Neutrophil (primary cell): ENCODE measurements at regions not wholly inside any gene's neighbourhood (a gene's known extent, or its start where the extent isn't known, plus 50 kb on each side); places are given as distances from the start of the nearest gene placed in this dataset.

Source experiments
- H3K27ac ChIP-seq: fragments of 200-600 bp; sonication (generic); 2 replicates; pipeline ENCODE4 v1.5.1; 2016; ENCODE audit warnings: mild to moderate bottlenecking, moderate library complexity
- H3K27me3 ChIP-seq: fragments of 200-600 bp; sonication (generic); 2 replicates; pipeline ENCODE4 v1.6.0; 2016; ENCODE audit warnings: mild to moderate bottlenecking
- H3K36me3 ChIP-seq: fragments of 200-600 bp; sonication (generic); 2 replicates; pipeline ENCODE4 v1.5.1; 2017
- H3K4me1 ChIP-seq, 2 experiments: fragments of 200-600 bp in 1 of 2; sonication (generic) in 1 of 2; 1 replicate in 1 of 2; 2 replicates in 1 of 2; pipeline versions ENCODE4 v1.5.1 to v1.6.1; 2013 to 2016; ENCODE audit warnings: low read depth in 1 of 2, low read length in 1 of 2, mild to moderate bottlenecking in 1 of 2, moderate library complexity in 1 of 2; ENCODE audit not compliant: control insufficient read depth in 1 of 2, insufficient read depth in 1 of 2
- H3K4me3 ChIP-seq, 2 experiments: fragments of 200-600 bp in 1 of 2; sonication (generic) in 1 of 2; 1 replicate in 1 of 2; 2 replicates in 1 of 2; pipeline ENCODE4 v1.5.1; 2013 to 2016; ENCODE audit warnings: low read depth in 1 of 2, low read length in 1 of 2, mild to moderate bottlenecking in 1 of 2, moderate library complexity in 1 of 2
- H3K9me3 ChIP-seq: fragments of 200-600 bp; sonication (generic); 2 replicates; pipeline ENCODE4 v1.5.1; 2016
- CTCF ChIP-seq: fragments of 200-600 bp; sonication (generic); IDR thresholded peaks from 2 replicates; pipeline ENCODE4 v1.5.1; 2016; ENCODE audit warnings: antibody characterized with exemption

GRCh38 chr1:234907940-234908405 is 220.7 kb downstream of the TOMM20 start:
- TF ChIP-seq CTCF: no peak
- Histone ChIP-seq H3K27me3 (no peaks in the 10 kb centered on the region), H3K36me3 (no peaks in the 10 kb centered on the region), H3K4me3 (no peak overlapping the region), H3K4me1 (no peaks in the 10 kb centered on the region), H3K9me3 (no peaks in the 10 kb centered on the region), H3K27ac (no peak overlapping the region)

DNA sequence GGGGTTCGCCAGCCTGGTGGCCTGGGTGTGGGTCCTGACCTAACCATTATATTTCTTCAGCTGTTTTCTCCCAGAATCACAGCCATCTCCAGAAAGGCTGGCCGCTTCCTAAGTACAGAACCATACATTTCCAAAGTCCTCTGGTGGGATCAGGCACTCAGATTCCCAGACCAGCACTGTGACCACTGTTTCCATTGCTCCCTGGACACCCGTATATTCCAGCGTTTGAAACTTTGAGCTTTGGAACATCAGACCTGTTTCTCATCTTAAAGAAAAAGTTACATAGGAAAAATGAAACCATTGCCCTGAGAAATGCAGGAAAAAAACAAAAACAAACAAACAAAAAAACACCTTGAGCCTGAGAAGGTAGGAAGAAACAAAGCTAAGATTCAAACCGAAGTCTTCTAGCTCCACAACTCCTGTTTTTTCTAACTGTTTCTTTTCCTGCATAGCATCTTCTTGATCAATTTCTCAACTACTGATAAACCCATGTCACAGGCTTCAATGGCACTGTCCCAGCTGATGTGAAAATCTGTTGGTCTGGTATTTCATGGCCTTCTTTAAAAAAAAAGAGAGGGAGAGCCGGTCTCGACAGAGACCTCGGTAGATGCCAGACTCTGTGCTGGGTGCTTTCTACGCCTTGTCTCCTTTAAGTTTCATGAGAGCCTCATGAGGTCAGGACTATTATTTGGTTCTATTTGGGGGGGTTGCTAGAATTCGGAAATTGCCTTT is 221.3 kb downstream of the TOMM20 start:
- H3K4me3 ChIP-seq: no peak overlapping the region
- no peaks in the 10 kb centered on the region for H3K4me1 ChIP-seq
- TF ChIP-seq CTCF: no peak
- H3K27me3 ChIP-seq: no peaks in the 10 kb centered on the region
- no peaks in the 10 kb centered on the region for H3K9me3 ChIP-seq
- no peaks in the 10 kb centered on the region for H3K36me3 ChIP-seq
- no peak overlapping the region for H3K27ac ChIP-seq

DNA sequence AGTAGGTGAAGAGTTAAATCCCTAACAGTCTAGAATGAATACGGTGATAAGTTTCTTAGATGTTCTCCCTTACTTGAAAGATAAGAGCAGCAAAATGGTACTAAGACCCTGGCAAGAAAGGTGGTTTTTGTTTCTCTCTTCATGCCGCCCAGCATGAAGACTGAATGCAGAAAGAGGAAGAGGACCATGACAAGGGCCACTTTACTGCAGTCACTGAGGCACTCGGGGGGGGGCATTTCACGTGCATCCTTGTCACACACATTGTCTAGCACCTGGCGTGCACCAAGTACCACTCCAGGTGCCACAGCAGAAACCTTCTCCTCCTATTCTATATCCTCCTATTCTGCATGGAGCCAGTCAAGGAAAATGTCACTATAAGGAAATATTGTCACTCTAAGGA is 222.0 kb downstream of the TOMM20 start:
- TF ChIP-seq CTCF: no peak
- H3K27me3 ChIP-seq: no peaks in the 10 kb centered on the region
- no peak overlapping the region for H3K27ac ChIP-seq
- no peak overlapping the region for H3K4me3 ChIP-seq
- H3K9me3 ChIP-seq: no peaks in the 10 kb centered on the region
- no peaks in the 10 kb centered on the region for H3K36me3 ChIP-seq
- no peaks in the 10 kb centered on the region for H3K4me1 ChIP-seq

DNA sequence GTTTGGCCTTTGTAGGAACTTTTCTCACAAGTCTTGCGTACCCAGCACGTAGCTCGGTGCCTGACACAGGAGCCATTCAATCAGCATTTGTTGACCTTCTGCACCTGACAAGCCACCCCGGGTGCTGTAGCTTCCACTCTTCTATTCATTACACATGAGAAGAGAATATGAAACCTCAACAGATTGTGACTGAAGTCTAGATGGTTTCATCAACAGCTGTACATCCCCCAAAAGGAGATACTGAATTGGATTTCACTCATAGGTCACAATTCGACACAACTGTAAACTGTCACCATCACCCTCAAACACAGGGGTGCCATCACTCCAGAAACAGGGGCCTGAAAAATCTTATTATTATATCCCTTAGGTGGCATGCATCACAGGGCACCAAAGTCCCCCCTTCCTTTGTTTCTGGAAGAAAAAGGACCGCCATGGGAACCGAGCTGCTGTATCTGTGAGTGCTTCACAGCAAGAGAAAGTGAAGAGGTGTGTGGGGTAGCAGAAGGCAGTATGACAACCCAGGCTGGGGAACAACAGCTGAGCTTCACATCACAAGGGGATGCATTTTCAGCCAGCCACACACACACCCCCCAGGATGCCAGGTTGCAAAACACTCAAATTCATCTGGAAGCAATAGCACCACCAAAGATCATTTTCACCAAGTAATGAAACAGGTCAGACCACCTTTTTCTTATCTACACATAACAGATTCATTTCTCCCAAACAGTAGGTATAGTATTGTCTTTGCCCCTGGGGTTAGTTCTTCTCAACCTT is 225.7 kb downstream of the TOMM20 start:
- Histone ChIP-seq H3K4me1 (no peaks in the 10 kb centered on the region), H3K4me3 (no peak overlapping the region)

DNA sequence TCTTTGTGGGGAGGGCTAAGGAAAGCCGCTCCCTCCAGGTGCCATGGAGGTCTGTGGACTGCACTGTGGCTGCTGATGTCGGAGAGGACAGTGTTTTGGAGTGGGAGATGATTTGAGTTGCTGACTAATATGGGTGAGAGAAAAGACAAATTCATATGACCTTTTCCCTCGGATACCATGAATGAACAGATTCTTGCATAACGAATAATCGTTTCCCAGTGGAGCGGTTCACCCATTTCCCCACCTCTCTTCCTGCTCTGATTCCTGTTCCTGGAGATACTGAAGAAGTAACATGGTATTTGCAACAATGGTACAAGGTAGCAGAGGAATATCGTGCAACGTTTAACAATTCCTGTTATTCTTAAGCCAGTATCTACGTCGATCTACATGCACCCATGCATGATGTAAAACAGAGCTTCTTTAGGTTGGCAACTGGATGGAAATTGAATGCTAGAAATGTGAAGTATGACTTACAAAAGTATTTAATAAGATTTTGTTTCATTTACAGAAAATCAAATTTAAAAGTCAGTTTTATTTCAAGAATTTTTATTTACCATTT is 227.1 kb downstream of the TOMM20 start:
- TF ChIP-seq CTCF: no peak
- Histone ChIP-seq H3K9me3 (no peaks in the 10 kb centered on the region), H3K36me3 (no peaks in the 10 kb centered on the region), H3K27ac (no peak overlapping the region), H3K4me3 (no peak overlapping the region), H3K4me1 (no peaks in the 10 kb centered on the region), H3K27me3 (no peaks in the 10 kb centered on the region)

More for the DNA sequence above, 225.7 kb downstream of the TOMM20 start:
- no peaks in the 10 kb centered on the region for H3K36me3 ChIP-seq
- H3K27me3 ChIP-seq: no peaks in the 10 kb centered on the region
- H3K27ac ChIP-seq: no peak overlapping the region
- H3K9me3 ChIP-seq: no peaks in the 10 kb centered on the region
- no peak for TF ChIP-seq CTCF
